Stimulated activated naive CD8-positive, alpha-beta T cell treated with anti-CD3 and anti-CD28 coated beads, Interleukin-15, Interleukin-2, amounts not matched to agents 100 ng/mL and 50 ng/mL, for 24 hours (primary cell): ENCODE measurements at regions not wholly inside any gene's neighbourhood (a gene's known extent, or its start where the extent isn't known, plus 50 kb on each side); places are given as distances from the start of the nearest gene placed in this dataset.

ENCODE experiments used
- H3K27ac Mint-ChIP-seq: one replicate; pipeline ENCODE4 v1.8.0; 2021; ENCODE audit warnings: mild to moderate bottlenecking, mixed read lengths
- H3K27me3 Mint-ChIP-seq: one replicate; pipeline ENCODE4 v1.8.0; 2021; ENCODE audit warnings: mixed read lengths
- H3K36me3 Mint-ChIP-seq: one replicate; pipeline ENCODE4 v1.8.0; 2021; ENCODE audit warnings: low read depth, mixed read lengths
- H3K4me1 Mint-ChIP-seq: one replicate; pipeline ENCODE4 v1.8.0; 2021; ENCODE audit warnings: low read depth, mixed read lengths
- H3K4me3 Mint-ChIP-seq: one replicate; pipeline ENCODE4 v1.8.0; 2021; ENCODE audit warnings: mild to moderate bottlenecking, mixed read lengths
- H3K9me3 Mint-ChIP-seq: one replicate; pipeline ENCODE4 v1.8.0; 2021; ENCODE audit warnings: mixed read lengths

DNA sequence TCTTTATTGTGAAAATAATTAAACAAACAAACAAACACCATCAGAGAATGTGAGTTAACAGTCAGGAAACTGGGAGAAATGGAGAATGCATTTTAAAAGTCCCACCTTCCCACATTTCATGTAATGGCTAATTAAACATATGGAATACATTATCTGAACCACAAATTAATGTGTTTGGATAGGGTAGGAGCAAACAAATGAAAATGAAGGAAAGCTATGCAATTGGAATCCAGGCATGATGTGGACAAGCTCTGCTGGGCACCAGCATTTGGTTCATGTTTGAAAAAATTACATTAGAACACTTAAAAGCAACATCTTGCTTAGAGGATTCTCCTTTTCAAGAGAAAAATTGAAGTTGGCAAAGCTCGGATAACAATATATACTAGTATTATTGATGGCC, 628.1 kb downstream of the LMO4 start:
- no peaks in the 10 kb centered on the region for H3K36me3 Mint-ChIP-seq
- no peaks in the 10 kb centered on the region for H3K4me1 Mint-ChIP-seq
- H3K9me3 Mint-ChIP-seq = no peaks in the 10 kb centered on the region
- H3K27me3 Mint-ChIP-seq = peaks cover 7% of the 10 kb centered on the region
- no peak overlapping the region for H3K4me3 Mint-ChIP-seq
- H3K27ac Mint-ChIP-seq = no peak overlapping the region

DNA sequence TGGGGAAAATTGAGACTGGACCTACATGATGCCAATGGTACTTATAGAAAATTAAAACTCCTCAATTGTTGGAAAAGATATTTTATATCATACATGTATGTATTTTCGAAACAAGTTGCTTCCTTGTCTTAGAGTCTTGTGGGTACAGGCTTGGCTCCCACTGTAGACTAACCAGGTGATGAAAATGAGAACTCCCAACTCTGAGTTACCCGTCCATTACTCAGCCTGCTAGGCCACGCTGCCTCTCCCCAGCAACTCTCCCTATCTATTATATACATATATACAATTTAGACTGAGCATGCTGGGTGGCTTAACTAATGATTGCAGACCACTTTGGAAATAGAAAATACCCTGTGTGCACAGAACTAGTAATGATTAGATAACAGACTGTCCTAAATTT, 628.7 kb downstream of the LMO4 start:
- no peaks in the 10 kb centered on the region for H3K4me1 Mint-ChIP-seq
- H3K4me3 Mint-ChIP-seq = no peak overlapping the region
- no peaks in the 10 kb centered on the region for H3K9me3 Mint-ChIP-seq
- H3K36me3 Mint-ChIP-seq = no peaks in the 10 kb centered on the region
- H3K27ac Mint-ChIP-seq = no peak overlapping the region
- H3K27me3 Mint-ChIP-seq = peaks cover 7% of the 10 kb centered on the region

DNA sequence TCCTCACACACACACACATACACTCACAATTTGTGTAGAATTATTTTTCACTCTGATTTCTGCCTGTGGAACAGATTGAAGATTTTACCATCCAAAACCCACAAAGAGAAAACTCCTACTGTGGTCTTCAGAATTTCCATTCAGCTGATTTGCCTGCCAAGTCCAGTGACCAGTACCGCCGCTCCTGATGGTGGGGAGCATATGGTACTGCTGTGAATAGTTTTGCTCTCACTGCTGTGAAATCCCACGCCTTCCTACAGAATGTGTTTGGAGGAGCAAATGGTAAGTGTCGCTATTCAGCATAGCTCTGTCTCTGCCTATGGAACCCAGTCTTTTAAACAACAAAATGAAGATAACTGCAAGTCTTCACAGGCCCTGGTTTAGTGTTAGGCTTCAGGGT, 629.5 kb downstream of the LMO4 start:
- Mint-ChIP-seq H3K36me3 (no peaks in the 10 kb centered on the region), H3K9me3 (no peaks in the 10 kb centered on the region), H3K4me3 (no peak overlapping the region), H3K4me1 (no peaks in the 10 kb centered on the region), H3K27ac (no peak overlapping the region), H3K27me3 (peaks cover 7% of the 10 kb centered on the region)

DNA sequence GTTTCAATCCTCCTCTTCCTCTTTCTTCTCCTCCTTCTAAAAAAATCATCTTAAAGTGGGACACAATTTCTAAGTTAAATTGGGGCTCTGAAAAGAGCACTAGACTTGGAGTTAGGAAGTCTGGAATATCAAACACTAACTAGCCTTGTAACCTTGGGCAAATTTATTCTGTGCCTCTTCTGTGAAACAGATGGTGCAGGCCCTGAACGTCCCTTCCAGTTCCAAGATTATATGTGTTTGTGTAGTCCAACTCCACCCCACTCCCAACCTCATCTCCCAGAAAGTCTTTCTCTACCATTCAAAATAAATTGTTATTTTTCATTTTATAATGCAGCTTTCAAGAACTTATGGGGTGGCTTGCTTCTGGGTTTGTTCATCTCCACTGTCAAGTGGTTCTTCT, 630.0 kb downstream of the LMO4 start:
- H3K9me3 Mint-ChIP-seq = no peaks in the 10 kb centered on the region
- no peak overlapping the region for H3K27ac Mint-ChIP-seq
- no peaks in the 10 kb centered on the region for H3K4me1 Mint-ChIP-seq
- no peaks in the 10 kb centered on the region for H3K36me3 Mint-ChIP-seq
- peaks cover 6% of the 10 kb centered on the region for H3K27me3 Mint-ChIP-seq
- no peak overlapping the region for H3K4me3 Mint-ChIP-seq

DNA sequence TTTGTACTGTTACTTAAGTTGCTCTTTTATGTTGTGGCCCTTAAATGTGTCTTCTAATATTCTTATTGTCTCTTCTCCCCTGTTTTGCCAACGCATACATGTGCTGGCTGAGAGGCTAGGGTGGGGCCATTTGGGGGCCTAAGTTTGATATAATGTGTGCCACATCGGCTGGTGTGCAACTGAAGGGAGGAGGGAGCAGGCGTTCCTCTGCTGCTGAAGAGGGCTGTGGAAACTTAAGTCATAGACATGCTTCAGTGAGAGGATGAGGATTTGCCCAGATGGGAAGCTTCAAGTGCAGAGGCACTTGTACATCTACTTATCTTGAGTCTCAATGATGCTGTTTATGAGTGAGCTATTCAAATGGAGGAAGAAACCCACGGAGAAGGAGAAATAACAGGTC, 630.6 kb downstream of the LMO4 start:
- peaks cover 4% of the 10 kb centered on the region for H3K27me3 Mint-ChIP-seq
- H3K36me3 Mint-ChIP-seq = no peaks in the 10 kb centered on the region
- H3K27ac Mint-ChIP-seq = no peak overlapping the region
- H3K4me3 Mint-ChIP-seq = no peak overlapping the region
- no peaks in the 10 kb centered on the region for H3K9me3 Mint-ChIP-seq
- H3K4me1 Mint-ChIP-seq = no peaks in the 10 kb centered on the region

DNA sequence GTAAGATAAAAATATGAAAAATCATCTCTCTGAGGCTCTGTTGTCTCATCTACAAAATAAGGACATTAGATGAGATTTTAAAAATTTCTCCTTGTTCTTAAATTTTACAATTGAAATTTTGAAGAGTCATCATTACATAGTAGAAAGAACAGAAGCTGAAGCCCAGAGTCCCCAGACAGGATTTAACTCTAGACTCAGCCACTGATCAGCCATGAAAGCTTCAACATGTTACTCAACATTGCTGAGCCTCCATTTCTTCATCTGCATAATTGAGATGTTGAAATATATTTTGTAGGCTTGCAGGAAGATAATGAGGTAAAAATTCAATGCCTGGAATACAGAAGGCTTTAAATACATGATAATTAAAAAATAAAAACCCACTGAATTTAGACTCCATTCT, 633.3 kb downstream of the LMO4 start:
- no peaks in the 10 kb centered on the region for H3K4me1 Mint-ChIP-seq
- H3K4me3 Mint-ChIP-seq = no peak overlapping the region
- H3K36me3 Mint-ChIP-seq = no peaks in the 10 kb centered on the region
- H3K27ac Mint-ChIP-seq = no peak overlapping the region
- H3K27me3 Mint-ChIP-seq = peaks cover 7% of the 10 kb centered on the region
- no peaks in the 10 kb centered on the region for H3K9me3 Mint-ChIP-seq

DNA sequence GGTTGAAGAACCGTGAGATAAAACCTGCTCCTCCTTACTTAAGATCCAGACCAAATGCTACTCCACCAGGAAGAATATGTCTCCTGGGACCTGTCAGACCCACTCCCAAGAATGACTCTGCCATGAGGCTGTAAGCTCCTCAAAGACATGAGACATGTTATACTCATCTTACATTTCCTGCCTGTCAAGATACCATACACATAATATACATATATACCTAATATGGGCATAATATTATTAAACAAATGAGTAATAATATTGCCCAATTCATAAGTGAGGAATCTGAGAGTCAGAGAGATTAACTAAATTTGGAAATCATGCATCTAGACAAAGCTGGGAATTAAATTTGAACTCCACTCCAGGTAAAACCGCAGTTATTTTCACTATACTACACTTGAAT, 634.9 kb downstream of the LMO4 start:
- Mint-ChIP-seq H3K9me3 (no peaks in the 10 kb centered on the region), H3K4me3 (no peak overlapping the region), H3K4me1 (no peaks in the 10 kb centered on the region), H3K27ac (no peak overlapping the region), H3K27me3 (peaks cover 7% of the 10 kb centered on the region), H3K36me3 (no peaks in the 10 kb centered on the region)

DNA sequence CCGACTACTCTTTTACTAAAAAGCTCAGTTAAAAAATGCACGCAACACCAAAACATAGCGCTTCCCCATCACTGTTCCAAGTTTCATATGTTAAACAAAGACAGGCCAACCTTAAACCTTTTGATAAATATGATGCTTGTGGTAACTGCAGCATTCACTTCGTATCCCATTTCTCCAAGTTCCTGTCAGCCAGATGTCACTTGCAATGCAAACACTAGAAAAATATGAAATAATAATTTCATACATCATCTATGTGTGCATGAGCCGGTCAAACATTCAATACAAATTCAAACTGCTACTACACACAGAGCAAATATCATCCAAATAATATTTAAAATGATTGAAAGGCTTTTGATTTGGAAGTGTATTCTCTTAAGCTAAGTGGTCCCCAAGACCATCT, 636.5 kb downstream of the LMO4 start:
- H3K27ac Mint-ChIP-seq = no peak overlapping the region
- no peaks in the 10 kb centered on the region for H3K36me3 Mint-ChIP-seq
- no peak overlapping the region for H3K4me3 Mint-ChIP-seq
- no peaks in the 10 kb centered on the region for H3K4me1 Mint-ChIP-seq
- H3K27me3 Mint-ChIP-seq = peaks cover 3% of the 10 kb centered on the region
- no peaks in the 10 kb centered on the region for H3K9me3 Mint-ChIP-seq

DNA sequence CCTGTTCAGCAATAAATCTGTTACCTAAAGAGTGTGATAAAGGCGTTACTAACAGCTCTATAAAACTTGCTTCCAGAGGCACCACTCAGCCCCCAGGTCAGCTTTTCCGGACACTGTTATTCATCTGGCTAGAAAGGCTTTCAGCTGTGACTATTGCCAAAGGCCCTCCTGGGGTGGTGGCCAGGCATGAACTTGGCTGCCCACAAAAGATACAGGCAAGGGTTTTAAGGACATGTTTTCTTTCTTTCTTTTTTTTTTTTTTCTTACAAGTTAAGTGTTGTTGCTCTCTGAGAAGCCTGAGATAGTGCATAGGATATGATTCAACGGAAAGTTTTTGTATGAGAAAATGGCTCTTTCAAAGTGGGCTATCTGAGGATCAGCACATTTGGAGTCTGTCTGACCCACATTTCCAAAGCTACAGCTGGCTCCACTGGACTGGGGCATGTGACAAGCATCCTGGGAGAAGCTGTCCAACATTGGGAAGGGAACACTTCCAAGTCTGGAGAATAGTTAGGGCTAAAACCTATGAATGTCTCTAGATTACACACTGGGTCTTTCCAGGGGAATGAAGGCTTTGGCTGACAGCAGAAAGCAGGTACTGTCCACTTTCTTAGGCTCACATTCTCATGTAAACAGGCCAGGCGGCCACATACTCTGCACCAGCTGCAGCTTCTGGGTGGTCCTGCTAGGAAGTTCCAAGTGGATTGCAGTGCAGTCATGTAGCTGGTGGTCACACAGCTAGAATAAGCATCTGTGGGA, 639.7 kb downstream of the LMO4 start:
- no peaks in the 10 kb centered on the region for H3K36me3 Mint-ChIP-seq
- no peak overlapping the region for H3K4me3 Mint-ChIP-seq
- H3K27me3 Mint-ChIP-seq = peaks cover 3% of the 10 kb centered on the region
- no peak overlapping the region for H3K27ac Mint-ChIP-seq
- no peaks in the 10 kb centered on the region for H3K4me1 Mint-ChIP-seq
- H3K9me3 Mint-ChIP-seq = no peaks in the 10 kb centered on the region

DNA sequence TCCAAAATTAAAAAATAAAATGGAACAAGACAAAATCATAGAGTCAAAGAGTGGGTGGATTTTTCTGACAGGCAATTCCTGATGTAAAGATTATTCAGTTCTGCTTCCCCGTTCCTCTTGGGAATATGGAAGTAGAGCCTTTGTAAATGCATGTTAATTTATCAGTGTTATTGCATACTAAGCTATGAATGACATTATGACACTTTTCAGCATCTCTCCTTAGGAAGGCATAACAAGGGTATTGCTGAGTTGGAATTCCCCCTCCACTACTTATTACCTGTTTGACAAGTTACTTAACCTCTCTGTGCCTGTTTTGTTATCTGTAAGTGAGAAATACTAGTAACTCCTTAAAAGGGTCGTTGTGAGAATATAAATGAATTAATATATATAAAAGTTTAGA, 640.4 kb downstream of the LMO4 start:
- H3K36me3 Mint-ChIP-seq = no peaks in the 10 kb centered on the region
- H3K4me3 Mint-ChIP-seq = no peak overlapping the region
- H3K4me1 Mint-ChIP-seq = no peaks in the 10 kb centered on the region
- peaks cover 3% of the 10 kb centered on the region for H3K27me3 Mint-ChIP-seq
- no peak overlapping the region for H3K27ac Mint-ChIP-seq
- H3K9me3 Mint-ChIP-seq = no peaks in the 10 kb centered on the region

DNA sequence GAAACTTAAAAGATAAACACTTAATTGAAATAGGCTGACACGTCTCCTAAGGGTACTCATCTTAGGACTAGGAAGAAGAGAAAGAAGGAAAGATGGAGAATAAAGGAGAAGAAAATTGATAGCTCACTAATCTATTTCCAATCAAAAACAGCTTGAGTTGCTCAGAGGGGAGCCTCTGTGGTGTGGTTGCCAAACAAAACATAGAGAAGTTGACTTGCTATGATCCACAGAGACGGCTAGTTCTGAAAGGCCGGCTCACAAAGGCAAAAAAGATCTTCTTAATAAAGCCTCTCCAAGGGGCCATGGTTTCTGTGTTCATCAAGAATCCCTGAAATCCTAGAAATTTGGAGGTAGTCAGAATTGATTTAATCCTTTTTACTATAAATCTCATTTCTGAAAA, 644.1 kb downstream of the LMO4 start:
- Mint-ChIP-seq H3K27me3 (peaks cover 13% of the 10 kb centered on the region), H3K9me3 (no peaks in the 10 kb centered on the region), H3K4me3 (no peak overlapping the region), H3K4me1 (no peaks in the 10 kb centered on the region), H3K27ac (no peak overlapping the region), H3K36me3 (no peaks in the 10 kb centered on the region)

DNA sequence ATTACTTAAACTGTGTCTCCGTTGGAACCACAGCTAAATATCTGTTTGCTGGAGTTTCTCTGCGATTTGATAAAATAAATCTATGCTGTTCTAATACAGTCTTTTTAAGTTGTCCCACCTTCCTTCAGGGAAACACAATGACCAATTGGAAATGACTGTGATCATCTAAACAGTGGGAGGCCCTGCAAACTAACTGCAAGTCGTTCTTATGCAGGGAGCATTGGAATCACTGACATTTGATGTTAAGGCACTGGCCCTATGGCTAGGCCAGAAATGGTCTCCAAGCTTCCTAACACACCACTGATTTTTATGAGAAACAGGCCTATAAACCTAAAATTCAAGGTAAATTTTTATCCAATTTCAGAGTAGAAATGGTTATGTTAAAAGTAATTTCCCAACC, 645.2 kb downstream of the LMO4 start:
- H3K9me3 Mint-ChIP-seq = no peaks in the 10 kb centered on the region
- H3K4me3 Mint-ChIP-seq = no peak overlapping the region
- no peaks in the 10 kb centered on the region for H3K36me3 Mint-ChIP-seq
- no peaks in the 10 kb centered on the region for H3K4me1 Mint-ChIP-seq
- no peak overlapping the region for H3K27ac Mint-ChIP-seq
- H3K27me3 Mint-ChIP-seq = peaks cover 14% of the 10 kb centered on the region

DNA sequence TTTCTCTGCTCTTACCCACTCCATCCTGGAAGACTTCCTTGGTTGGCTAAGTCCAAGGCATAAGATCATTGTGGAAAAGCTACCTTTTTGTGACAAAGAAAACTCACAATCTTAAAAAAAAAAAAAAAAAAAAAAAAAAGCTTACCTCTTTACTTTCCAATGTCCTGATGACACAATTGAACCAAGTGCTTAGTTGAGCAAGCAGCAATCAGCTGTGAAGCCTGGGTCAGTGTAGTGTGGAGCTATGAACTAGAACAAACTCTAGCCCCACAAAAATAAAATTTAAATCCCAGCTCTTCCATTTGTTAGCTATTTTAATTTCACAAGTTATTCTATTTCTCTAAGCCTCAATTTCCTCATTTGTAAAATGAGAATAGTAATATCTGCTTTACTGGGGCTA, 647.6 kb downstream of the LMO4 start:
- H3K27me3 Mint-ChIP-seq = peaks cover 14% of the 10 kb centered on the region
- no peak overlapping the region for H3K27ac Mint-ChIP-seq
- H3K36me3 Mint-ChIP-seq = no peaks in the 10 kb centered on the region
- no peak overlapping the region for H3K4me3 Mint-ChIP-seq
- H3K4me1 Mint-ChIP-seq = no peaks in the 10 kb centered on the region
- H3K9me3 Mint-ChIP-seq = no peaks in the 10 kb centered on the region

DNA sequence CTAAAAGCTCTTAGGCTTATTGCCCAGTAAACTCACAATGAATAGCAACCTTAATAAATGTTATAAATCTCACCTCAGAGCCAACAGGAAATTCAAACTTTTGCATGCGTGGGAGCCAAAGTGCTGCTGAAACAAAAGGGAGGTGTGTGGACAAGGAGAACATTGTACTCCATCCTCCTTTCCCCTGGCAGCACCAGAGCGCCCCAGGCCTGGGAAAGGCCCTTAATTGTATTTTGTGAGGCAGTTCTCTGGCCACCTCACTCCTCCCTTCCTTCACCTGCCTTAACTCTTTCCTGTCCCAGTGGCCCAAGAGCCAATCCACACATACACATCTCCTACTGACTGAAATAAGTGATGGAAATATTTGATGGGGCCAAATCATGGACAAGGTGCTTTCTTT, 648.5 kb downstream of the LMO4 start:
- Mint-ChIP-seq H3K27me3 (peaks cover 17% of the 10 kb centered on the region), H3K9me3 (no peaks in the 10 kb centered on the region), H3K27ac (no peak overlapping the region), H3K4me3 (no peak overlapping the region), H3K4me1 (no peaks in the 10 kb centered on the region), H3K36me3 (no peaks in the 10 kb centered on the region)

DNA sequence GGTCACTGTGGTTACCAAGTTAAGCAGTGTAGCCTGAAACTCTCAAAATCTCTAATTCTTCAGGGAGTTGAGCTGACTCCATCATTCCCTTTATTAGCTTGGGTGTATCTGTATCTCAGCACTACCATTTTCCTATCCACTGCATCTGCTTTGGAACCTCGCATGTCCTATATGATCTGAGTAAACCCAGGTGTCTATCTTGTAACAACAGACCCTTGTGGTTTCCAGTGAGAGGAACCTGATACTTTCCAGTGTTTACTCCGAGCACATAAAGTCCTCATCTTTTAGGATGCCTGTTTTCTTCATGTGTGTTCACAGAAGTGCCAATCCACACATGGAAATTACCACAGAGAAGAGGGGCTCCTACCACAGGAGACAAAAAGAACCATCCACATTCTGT, 650.4 kb downstream of the LMO4 start:
- Mint-ChIP-seq H3K4me1 (no peaks in the 10 kb centered on the region), H3K27me3 (peaks cover 17% of the 10 kb centered on the region), H3K4me3 (no peak overlapping the region), H3K9me3 (no peaks in the 10 kb centered on the region), H3K27ac (no peak overlapping the region), H3K36me3 (no peaks in the 10 kb centered on the region)

DNA sequence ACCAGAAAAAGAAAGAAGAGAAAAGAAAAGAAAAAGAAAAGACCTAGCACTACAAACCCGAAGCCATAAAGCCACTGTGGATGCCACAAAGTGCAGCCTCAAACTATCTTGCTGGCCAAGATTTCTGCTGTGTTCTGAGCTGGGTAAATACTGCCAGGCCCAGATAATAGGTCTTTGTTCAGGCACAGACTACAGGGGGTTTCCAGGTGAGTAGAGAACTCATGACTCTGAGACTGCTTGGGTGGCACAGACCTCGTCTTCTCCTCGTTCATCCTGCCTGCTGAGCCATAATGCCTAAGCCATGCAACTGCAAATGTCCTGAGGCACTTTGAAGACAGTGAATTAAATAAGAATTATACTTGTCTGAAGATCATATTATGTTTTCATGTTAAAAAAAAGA, 651.8 kb downstream of the LMO4 start:
- no peak overlapping the region for H3K27ac Mint-ChIP-seq
- peaks cover 17% of the 10 kb centered on the region for H3K27me3 Mint-ChIP-seq
- no peaks in the 10 kb centered on the region for H3K9me3 Mint-ChIP-seq
- H3K4me3 Mint-ChIP-seq = no peak overlapping the region
- no peaks in the 10 kb centered on the region for H3K36me3 Mint-ChIP-seq
- H3K4me1 Mint-ChIP-seq = no peaks in the 10 kb centered on the region
